Neutrophil (primary cell): ENCODE measurements at regions not wholly inside any gene's neighbourhood (a gene's known extent, or its start where the extent isn't known, plus 50 kb on each side); places are given as distances from the start of the nearest gene placed in this dataset.

ENCODE experiments used
- H3K27ac ChIP-seq: fragments of 200-600 bp; sonication (generic); 2 replicates; pipeline ENCODE4 v1.5.1; 2016; ENCODE audit warnings: mild to moderate bottlenecking, moderate library complexity
- H3K27me3 ChIP-seq: fragments of 200-600 bp; sonication (generic); 2 replicates; pipeline ENCODE4 v1.6.0; 2016; ENCODE audit warnings: mild to moderate bottlenecking
- H3K36me3 ChIP-seq: fragments of 200-600 bp; sonication (generic); 2 replicates; pipeline ENCODE4 v1.5.1; 2017
- H3K4me1 ChIP-seq, 2 experiments: fragments of 200-600 bp in 1 of 2; sonication (generic) in 1 of 2; 1 replicate in 1 of 2; 2 replicates in 1 of 2; pipeline versions ENCODE4 v1.5.1 to v1.6.1; 2013 to 2016; ENCODE audit warnings: low read depth in 1 of 2, low read length in 1 of 2, mild to moderate bottlenecking in 1 of 2, moderate library complexity in 1 of 2; ENCODE audit not compliant: control insufficient read depth in 1 of 2, insufficient read depth in 1 of 2
- H3K4me3 ChIP-seq, 2 experiments: fragments of 200-600 bp in 1 of 2; sonication (generic) in 1 of 2; 1 replicate in 1 of 2; 2 replicates in 1 of 2; pipeline ENCODE4 v1.5.1; 2013 to 2016; ENCODE audit warnings: low read depth in 1 of 2, low read length in 1 of 2, mild to moderate bottlenecking in 1 of 2, moderate library complexity in 1 of 2
- H3K9me3 ChIP-seq: fragments of 200-600 bp; sonication (generic); 2 replicates; pipeline ENCODE4 v1.5.1; 2016
- CTCF ChIP-seq: fragments of 200-600 bp; sonication (generic); IDR thresholded peaks from 2 replicates; pipeline ENCODE4 v1.5.1; 2016; ENCODE audit warnings: antibody characterized with exemption

GRCh38 chr15:24763891-24764290 is 88.3 kb downstream of the NPAP1 start:
- H3K27me3 ChIP-seq = no peaks in the 10 kb centered on the region
- H3K4me1 ChIP-seq = no peaks in the 10 kb centered on the region
- no peak overlapping the region for H3K4me3 ChIP-seq
- TF ChIP-seq CTCF = no peak
- H3K36me3 ChIP-seq = no peaks in the 10 kb centered on the region
- H3K9me3 ChIP-seq = no peaks in the 10 kb centered on the region
- H3K27ac ChIP-seq = no peak overlapping the region

GRCh38 chr15:24764375-24765171 is 89.0 kb downstream of the NPAP1 start:
- no peaks in the 10 kb centered on the region for H3K4me1 ChIP-seq
- no peaks in the 10 kb centered on the region for H3K36me3 ChIP-seq
- no peak overlapping the region for H3K27ac ChIP-seq
- no peak for TF ChIP-seq CTCF
- H3K9me3 ChIP-seq = no peaks in the 10 kb centered on the region
- no peaks in the 10 kb centered on the region for H3K27me3 ChIP-seq
- no peak overlapping the region for H3K4me3 ChIP-seq

- H3K36me3 ChIP-seq = no peaks in the 10 kb centered on the region
- H3K4me3 ChIP-seq = no peak overlapping the region
- no peak for TF ChIP-seq CTCF
- no peaks in the 10 kb centered on the region for H3K4me1 ChIP-seq
- no peaks in the 10 kb centered on the region for H3K27me3 ChIP-seq
- no peak overlapping the region for H3K27ac ChIP-seq
- H3K9me3 ChIP-seq = no peaks in the 10 kb centered on the region
These were observed 91.0 kb downstream of the NPAP1 start for GRCh38 chr15:24766511-24767133.

- peaks cover 17% of the 10 kb centered on the region for H3K27me3 ChIP-seq
- H3K27ac ChIP-seq = no peak overlapping the region
- no peaks in the 10 kb centered on the region for H3K9me3 ChIP-seq
- no peaks in the 10 kb centered on the region for H3K36me3 ChIP-seq
- TF ChIP-seq CTCF = no peak
- no peak overlapping the region for H3K4me3 ChIP-seq
- H3K4me1 ChIP-seq = no peaks in the 10 kb centered on the region
These were observed 96.7 kb downstream of the NPAP1 start for GRCh38 chr15:24772266-24772665.

- H3K4me1 ChIP-seq = no peaks in the 10 kb centered on the region
- H3K4me3 ChIP-seq = peak overlapping the region in 1 of 2 experiments; percentile 37
- no peaks in the 10 kb centered on the region for H3K9me3 ChIP-seq
- TF ChIP-seq CTCF = no peak
- H3K27ac ChIP-seq = no peak overlapping the region
- peaks cover 17% of the 10 kb centered on the region for H3K27me3 ChIP-seq
- no peaks in the 10 kb centered on the region for H3K36me3 ChIP-seq
These were observed 97.3 kb downstream of the NPAP1 start for GRCh38 chr15:24772686-24773373.
